Fibroblast of skin of left biceps (primary cell): ENCODE measurements at regions not wholly inside any gene's neighbourhood (a gene's known extent, or its start where the extent isn't known, plus 50 kb on each side); places are given as distances from the start of the nearest gene placed in this dataset.

Experiments
- DNase-seq, 2 experiments: peaks; one replicate each; pipeline ENCODE4 v3.0.0-alpha.2; 2013; ENCODE audit warnings: low read depth in 2 of 2

- DNase-seq, result peak; percentile 59 to 62
Observed at GRCh38 chr20:10863337-10864060, 189.7 kb upstream of the JAG1 start.

DNA sequence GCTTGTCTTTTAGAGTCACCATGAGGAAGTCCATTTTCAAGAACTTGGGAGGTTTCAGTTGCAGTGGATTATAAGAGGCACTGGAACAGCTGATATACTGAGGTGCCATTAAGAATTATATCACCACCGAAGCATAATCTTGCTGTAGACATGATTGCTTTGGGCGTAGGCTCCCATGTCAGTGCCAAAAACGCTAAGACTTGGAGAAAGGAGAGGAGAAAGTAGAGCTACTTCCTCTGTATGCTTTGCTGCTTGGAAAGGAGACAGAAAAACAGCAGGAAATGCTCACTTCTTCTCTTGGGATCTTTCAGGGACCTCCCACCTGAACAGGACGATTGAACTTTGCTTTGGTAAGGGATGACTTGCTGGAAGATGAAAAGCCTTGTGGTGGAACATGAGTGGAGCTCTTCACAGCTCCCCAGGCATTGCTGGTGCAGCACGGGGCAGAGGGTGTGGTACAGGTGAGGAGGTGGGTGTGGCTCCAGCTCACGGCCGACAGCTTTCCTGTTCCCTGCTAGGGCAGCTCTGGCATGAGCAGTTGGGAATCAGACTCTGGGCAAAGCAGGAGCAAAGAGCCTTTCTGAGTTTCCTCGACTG, 190.4 kb upstream of the JAG1 start:
- DNase-seq, result no peak

DNA sequence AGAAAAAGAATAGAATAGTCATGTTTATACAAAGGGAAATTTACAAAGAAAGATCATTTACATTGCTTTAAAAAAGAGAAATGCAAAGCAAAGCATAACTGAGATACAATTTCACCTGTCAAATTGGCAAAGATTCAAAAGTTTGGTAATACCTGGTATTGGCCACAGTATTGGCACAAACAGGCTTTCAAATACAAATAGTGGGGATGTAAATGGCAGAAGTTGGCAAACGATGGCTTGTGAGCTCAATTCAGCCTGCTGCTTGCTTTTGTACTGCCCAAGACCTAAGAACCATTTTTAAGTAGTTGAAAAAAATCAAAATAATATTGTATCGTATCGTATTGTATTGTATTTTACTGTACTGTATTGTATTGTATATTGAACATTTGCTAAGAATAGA, 194.5 kb upstream of the JAG1 start:
- DNase-seq, result no peak

DNA sequence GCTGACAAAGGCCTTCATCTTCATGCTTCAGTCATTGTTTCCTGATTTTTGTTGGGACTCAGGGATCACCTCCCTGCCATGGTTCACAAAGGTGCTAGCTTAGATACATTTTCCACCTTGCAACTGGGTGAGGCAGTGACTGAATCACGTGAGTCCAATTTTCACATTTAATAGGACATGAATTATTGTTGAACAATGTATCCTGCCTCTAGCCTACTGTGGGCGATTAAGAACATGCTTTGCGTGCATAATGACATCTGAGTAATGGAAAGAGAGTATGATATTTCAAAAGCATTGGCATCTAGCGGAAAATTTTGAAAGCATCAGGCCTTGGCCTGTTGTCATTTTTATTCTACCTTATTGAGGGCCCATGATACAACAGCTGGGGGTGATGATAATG, 199.2 kb upstream of the JAG1 start:
- no peak for DNase-seq

DNA sequence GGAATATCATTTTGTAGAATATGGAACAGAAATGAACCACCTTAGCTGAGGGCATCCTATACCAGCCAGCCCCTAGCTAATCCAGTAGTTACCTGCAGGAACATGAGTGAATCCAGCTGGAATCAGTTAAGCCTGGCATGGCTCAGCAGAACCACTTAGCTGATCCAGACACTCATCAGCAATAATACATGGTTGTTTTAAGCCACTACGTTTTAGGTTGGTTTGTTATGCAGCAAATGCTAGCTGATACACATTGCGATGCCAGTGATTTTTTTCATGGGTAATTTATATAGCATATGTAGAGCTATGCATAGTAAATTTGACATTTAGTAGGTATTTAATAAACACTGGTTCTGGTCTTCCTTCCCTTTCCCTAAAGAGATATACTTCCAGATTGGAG, 201.9 kb upstream of the JAG1 start:
- no peak for DNase-seq

DNA sequence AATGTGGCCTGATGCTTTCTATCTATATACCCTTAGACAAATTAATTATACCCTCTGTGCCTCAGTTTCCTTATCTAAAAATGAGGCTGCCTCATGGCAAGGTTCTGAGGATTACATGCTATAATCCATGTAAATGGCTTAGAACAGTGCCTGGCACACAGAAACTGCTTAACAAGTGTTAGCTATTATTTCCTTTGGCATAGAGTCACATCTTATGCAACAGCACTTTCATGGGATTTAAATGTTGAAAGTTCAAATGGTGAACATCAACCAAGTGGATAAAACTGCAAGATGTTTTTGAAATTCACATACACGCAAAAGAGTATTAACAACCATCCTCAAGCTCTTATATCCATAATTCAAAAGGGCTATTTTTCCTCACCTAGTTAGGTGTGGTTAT, 202.8 kb upstream of the JAG1 start:
- DNase-seq, result no peak

DNA sequence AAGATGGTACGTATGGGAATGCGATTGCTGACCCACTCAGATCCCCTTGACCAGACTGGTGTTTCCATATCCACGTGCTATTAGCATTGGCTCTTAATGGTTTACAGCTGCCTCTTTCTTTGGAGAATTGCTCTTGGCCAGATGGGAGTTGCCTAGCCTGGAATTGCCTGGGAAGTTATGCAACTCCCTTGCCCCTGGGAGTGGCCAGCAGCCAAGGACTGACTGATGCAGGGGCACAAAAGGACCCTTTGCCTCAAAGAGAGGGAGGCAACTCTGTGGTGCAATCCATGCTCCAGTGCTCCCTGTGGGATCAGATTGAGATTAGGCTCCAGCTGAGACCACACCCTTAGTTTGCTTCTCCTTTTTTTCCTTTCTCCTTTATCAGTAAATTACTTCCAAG, 203.5 kb upstream of the JAG1 start:
- no peak for DNase-seq

GRCh38 chr20:10883166-10883565, 209.4 kb upstream of the JAG1 start:
- DNase-seq, result no peak

- DNase-seq, result no peak
Observed at GRCh38 chr20:10893321-10893720, 219.5 kb upstream of the JAG1 start.

- no peak for DNase-seq
Observed at GRCh38 chr20:10897336-10897735, 223.5 kb upstream of the JAG1 start.

DNA sequence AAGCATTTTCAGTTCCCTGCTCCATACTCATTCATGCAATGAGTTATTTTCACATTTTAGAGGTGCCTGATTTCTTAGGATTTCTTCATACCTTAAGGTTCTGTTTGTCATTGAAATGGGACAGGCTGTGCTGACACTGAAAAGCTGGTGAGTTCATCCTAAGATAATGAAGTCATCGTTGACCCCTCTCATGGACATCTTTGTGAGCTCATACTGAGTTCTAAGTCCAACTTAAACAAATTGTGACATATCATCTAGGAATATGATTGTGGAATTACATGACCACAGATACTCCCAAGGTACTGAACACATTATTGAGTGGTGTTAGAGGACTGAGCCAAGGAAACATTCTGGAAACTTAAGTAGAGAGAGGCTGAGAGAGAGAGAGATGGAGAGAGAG, 224.8 kb upstream of the JAG1 start:
- DNase-seq, result no peak

GRCh38 chr20:10902174-10902573, 228.4 kb upstream of the JAG1 start:
- no peak for DNase-seq

DNA sequence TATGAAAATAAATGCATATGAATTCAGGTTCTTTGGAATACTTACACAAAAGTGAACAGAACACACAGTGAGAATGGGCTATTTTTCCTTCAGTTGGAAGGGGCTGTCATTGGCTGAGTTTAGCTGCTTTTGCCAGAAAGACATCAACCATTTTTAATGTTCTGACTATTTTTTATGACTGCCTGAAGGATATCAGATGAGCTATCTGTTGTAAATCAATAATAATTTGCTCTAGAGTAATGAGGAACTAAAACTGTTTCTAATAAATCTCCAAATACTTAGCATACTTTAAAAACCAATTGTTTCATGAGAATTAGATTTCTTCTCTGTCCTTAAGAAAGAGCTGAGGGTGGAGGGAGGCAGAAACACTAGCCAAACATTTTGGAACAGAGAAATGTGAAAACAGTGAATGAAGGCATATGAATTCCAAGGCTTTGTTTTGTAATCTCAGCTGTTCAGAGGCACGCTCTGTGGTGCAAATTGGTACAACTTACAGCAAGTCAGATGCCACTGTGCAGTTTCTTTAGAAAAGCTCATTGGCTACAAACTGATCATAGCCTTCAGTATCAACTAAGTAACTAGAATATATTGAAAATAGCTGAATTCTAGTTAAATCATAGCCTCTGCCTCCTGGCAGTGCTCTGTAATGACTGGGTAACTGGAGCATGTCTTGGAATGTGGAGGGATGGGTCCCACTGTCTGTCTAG, 228.9 kb upstream of the JAG1 start:
- DNase-seq, result peak; percentile 71

GRCh38 chr20:10906834-10907233, 233.0 kb upstream of the JAG1 start:
- no peak for DNase-seq

GRCh38 chr20:10909803-10910202, 236.0 kb upstream of the JAG1 start:
- no peak for DNase-seq

GRCh38 chr20:10910535-10911178, 236.9 kb upstream of the JAG1 start:
- no peak for DNase-seq

GRCh38 chr20:10911298-10911697, 237.5 kb upstream of the JAG1 start:
- DNase-seq, result no peak

GRCh38 chr20:10915815-10916214, 242.0 kb upstream of the JAG1 start:
- DNase-seq, result no peak

GRCh38 chr20:10916312-10916711, 242.5 kb upstream of the JAG1 start:
- DNase-seq, result no peak

DNA sequence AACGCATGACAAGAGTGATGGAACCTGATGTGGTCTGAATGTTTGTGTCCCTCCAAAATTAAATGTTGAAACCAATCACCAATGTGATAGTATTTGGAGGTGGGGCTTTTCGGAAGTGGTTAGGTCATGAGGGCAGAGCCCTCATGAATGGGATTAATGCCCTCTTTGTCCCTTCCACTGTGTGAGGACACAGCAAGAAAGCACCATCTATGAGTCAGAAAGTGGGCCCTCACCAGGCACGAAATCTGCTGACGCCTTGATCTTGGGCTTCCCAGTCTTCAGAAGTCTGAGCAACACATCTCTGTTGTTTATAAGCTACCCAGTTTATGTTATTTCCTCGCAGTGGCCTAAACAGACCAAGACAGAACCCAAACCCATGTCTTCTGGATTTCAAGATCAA, 244.0 kb upstream of the JAG1 start:
- no peak for DNase-seq

GRCh38 chr20:10919396-10920140, 245.8 kb upstream of the JAG1 start:
- no peak for DNase-seq

DNA sequence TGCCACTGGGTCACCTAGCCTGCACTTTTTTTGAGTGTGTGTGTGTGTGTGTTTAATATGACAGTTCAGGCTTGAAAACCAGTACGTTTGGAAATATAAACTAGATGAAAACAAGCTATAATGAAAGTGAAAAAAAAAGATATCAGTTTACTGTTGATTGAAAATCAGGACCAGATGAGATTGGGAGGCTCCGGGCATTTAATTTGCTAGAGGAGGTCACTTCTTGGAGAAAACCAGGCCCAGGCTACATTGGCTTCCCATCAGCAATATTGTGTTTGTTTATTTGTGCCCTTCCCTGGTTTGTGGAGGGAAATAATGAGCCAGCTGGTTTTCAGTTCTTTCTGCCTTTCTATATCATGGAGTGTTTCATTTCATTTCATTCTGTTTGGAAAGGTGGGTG, 246.6 kb upstream of the JAG1 start:
- DNase-seq, result no peak
